NCI-H1417 (cell line): ENCODE measurements at regions not wholly inside any gene's neighbourhood (a gene's known extent, or its start where the extent isn't known, plus 50 kb on each side); places are given as distances from the start of the nearest gene placed in this dataset.
"Not testable (repeated sequence)": the region's sequence is repeated elsewhere in the genome, so short reads cannot be mapped to it uniquely, and the experiment has no call there.

Experiments
- DNase-seq, 3 experiments: peaks; one replicate each; lab custom pipeline; 2025; lab: John Stamatoyannopoulos, UW

GRCh38 chrX:18102006-18102405, 118.7 kb downstream of the BEND2 start:
- DNase-seq: no peak

- DNase-seq: no peak
Observed at GRCh38 chrX:18101087-18101486, 119.6 kb downstream of the BEND2 start.

GRCh38 chrX:18099745-18100144, 120.9 kb downstream of the BEND2 start:
- peak in 1 of 3 experiments; percentile 64 for DNase-seq

- DNase-seq: no peak
Observed at GRCh38 chrX:18098763-18099162, 121.9 kb downstream of the BEND2 start.

GRCh38 chrX:18076434-18076833, 144.3 kb downstream of the BEND2 start:
- DNase-seq: no peak

GRCh38 chrX:18075603-18076002, 145.1 kb downstream of the BEND2 start:
- DNase-seq: peak; percentile 89 to 99 (median 95)

GRCh38 chrX:18068045-18068444, 152.6 kb downstream of the BEND2 start:
- not testable (repeated sequence) for DNase-seq

GRCh38 chrX:18065956-18066355, 154.7 kb downstream of the BEND2 start:
- peak; percentile 72 to 98 (median 85) for DNase-seq

- no peak for DNase-seq
Observed at GRCh38 chrX:18051690-18052089, 169.0 kb downstream of the BEND2 start.

- DNase-seq: no peak
Observed at GRCh38 chrX:18047491-18047890, 173.2 kb downstream of the BEND2 start.

- no peak for DNase-seq
Observed at GRCh38 chrX:18045436-18045835, 175.2 kb downstream of the BEND2 start.

GRCh38 chrX:18042776-18043175, 177.9 kb downstream of the BEND2 start:
- DNase-seq: no peak

GRCh38 chrX:18041656-18042055, 179.0 kb downstream of the BEND2 start:
- no peak for DNase-seq

GRCh38 chrX:18039023-18039422, 177.9 kb upstream of the RAI2 start:
- no peak for DNase-seq

- no peak for DNase-seq
Observed at GRCh38 chrX:18036394-18036793, 175.3 kb upstream of the RAI2 start.

GRCh38 chrX:18034945-18035344, 173.8 kb upstream of the RAI2 start:
- DNase-seq: no peak

GRCh38 chrX:18034504-18034903, 173.4 kb upstream of the RAI2 start:
- DNase-seq: peak in 1 of 3 experiments; percentile 33

GRCh38 chrX:18032486-18033221, 171.6 kb upstream of the RAI2 start:
- no peak for DNase-seq

- no peak for DNase-seq
Observed at GRCh38 chrX:18031726-18032375, 170.8 kb upstream of the RAI2 start.

- not testable (repeated sequence) for DNase-seq
Observed at GRCh38 chrX:18030656-18031055, 169.6 kb upstream of the RAI2 start.

- peak; percentile 11 to 56 (median 28) for DNase-seq
Observed at GRCh38 chrX:18026166-18026565, 165.1 kb upstream of the RAI2 start.

- peak in 2 of 3 experiments; percentile 91 to 99 for DNase-seq
Observed at GRCh38 chrX:18017411-18017810, 156.3 kb upstream of the RAI2 start.

- peak in 2 of 3 experiments; percentile 85 to 96 for DNase-seq
Observed at GRCh38 chrX:18016941-18017340, 155.8 kb upstream of the RAI2 start.
